ENCODE measurements at regions not wholly inside any gene's neighbourhood (a gene's known extent, or its start where the extent isn't known, plus 50 kb on each side); places are given as distances from the start of the nearest gene placed in this dataset.

DNA sequence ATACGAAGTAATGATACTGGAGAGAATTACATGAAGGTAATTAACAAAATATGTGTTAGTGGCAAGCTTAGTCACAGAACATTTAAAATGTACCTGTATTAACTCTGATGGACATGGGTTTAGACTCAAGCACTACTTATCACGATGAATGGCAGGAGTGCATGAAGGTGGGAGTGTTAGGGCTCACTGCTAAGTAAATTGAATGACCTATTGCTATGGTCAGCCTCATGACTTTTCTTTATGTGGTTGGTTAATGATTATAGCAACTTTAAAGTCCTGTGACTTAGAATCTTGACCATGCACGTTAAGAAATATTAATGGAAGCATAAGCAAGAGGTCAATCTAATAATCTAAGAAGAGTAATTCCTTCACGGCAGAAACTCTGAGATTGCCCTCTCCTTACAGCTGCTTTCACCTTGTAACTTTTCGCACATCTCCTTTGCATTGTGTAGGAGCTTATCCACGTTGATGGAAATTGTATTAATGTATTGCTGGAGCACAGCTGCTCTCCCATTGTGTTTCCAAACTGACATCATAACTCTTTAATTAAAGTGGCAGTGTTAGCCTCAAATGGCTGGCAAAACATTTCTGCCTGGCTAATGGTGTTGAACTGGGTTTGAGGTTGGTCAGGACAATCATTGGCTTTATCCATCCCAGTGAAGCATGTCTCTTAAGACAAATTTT, 114.5 kb downstream of the RXFP2 start:
- H3K4me1 Mint-ChIP-seq = peaks cover 21% of the 10 kb centered on the region
- DNase-seq (no peak), ATAC-seq (no peak)
- H3K9me3 ChIP-seq (ENCODE audit: control insufficient read depth, low read length, poor library complexity, severe bottlenecking) = no peaks in the 10 kb centered on the region
- no peaks in the 10 kb centered on the region for H3K27me3 Mint-ChIP-seq
- H3K36me3 Mint-ChIP-seq (ENCODE audit: low read depth) = peaks cover 2% of the 10 kb centered on the region
- H3K27ac Mint-ChIP-seq = no peak overlapping the region
- no peak overlapping the region for H3K4me3 Mint-ChIP-seq

DNA sequence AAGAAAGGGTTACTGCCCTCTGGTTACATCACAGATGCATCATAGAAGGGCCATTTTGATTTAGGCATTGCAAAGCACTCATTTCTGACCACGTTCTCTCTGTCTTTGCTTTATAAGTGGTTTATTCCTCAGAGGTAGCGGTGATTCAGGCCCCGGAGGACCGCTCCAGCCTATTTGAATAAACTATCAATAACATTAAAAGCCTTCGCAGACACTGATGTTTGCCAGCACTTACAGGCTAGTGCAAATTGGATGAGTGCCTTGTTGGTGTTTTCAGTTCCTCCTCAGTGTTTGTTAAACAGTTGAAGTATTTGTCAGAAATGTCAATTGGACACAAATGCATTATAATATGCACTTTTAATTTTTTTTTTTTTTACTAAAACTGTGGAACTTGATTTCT, 120.2 kb downstream of the RXFP2 start:
- no peak overlapping the region for H3K4me3 Mint-ChIP-seq
- no peaks in the 10 kb centered on the region for H3K27me3 Mint-ChIP-seq
- no peaks in the 10 kb centered on the region for H3K36me3 Mint-ChIP-seq (ENCODE audit: low read depth)
- DNase-seq (no peak), ATAC-seq (no peak)
- peaks cover 20% of the 10 kb centered on the region for H3K4me1 Mint-ChIP-seq
- no peaks in the 10 kb centered on the region for H3K9me3 ChIP-seq (ENCODE audit: control insufficient read depth, low read length, poor library complexity, severe bottlenecking)
- peak overlapping the region; percentile 1 for H3K27ac Mint-ChIP-seq

DNA sequence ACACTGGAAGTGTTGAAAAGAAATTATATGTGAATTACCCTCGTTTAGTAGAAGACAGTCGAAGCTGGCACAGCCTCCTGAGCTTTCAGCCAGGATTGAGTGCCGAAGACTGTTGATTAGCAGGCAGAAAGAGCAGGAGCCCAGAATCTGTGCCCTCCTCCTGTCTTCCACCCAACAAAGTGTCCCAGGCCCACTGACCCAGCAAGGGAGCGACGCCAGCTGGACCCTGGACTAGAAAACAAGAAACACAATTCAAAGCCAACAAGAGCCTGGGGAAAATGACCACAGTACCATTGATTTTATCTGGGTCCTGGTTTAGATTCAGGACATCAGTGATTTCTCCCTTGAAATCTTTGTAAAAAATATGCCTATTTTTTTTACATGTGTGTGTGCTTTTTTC, 120.7 kb downstream of the RXFP2 start:
- H3K4me3 Mint-ChIP-seq = no peak overlapping the region
- H3K9me3 ChIP-seq (ENCODE audit: control insufficient read depth, low read length, poor library complexity, severe bottlenecking) = no peaks in the 10 kb centered on the region
- no peaks in the 10 kb centered on the region for H3K36me3 Mint-ChIP-seq (ENCODE audit: low read depth)
- H3K4me1 Mint-ChIP-seq = peaks cover 22% of the 10 kb centered on the region
- H3K27ac Mint-ChIP-seq = no peak overlapping the region
- ATAC-seq = no peak
- no peak for DNase-seq
- no peaks in the 10 kb centered on the region for H3K27me3 Mint-ChIP-seq

DNA sequence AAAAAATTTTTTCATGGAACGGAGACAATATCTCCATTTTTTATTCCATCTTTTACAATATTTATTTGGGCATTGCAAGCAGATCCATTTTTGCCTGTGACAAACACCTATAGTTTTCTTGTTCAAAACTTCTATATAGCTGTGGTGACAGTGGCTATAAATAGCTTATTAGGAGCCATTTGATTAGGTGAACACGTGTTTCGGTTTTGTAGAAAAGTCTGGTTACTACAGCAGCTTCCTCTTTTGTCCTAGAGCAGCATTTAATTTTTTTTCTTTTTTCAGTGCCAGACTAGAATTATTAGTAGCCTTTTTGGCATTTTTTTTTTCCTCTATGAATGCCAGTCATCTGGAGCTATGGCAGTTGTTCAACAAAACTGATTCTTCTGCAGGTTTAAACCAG, 123.5 kb downstream of the RXFP2 start:
- peaks cover 28% of the 10 kb centered on the region for H3K4me1 Mint-ChIP-seq
- no peak for DNase-seq
- H3K4me3 Mint-ChIP-seq = no peak overlapping the region
- H3K36me3 Mint-ChIP-seq (ENCODE audit: low read depth) = no peaks in the 10 kb centered on the region
- no peak overlapping the region for H3K27ac Mint-ChIP-seq
- H3K9me3 ChIP-seq (ENCODE audit: control insufficient read depth, low read length, poor library complexity, severe bottlenecking) = no peaks in the 10 kb centered on the region
- H3K27me3 Mint-ChIP-seq = no peaks in the 10 kb centered on the region
- no peak for ATAC-seq

DNA sequence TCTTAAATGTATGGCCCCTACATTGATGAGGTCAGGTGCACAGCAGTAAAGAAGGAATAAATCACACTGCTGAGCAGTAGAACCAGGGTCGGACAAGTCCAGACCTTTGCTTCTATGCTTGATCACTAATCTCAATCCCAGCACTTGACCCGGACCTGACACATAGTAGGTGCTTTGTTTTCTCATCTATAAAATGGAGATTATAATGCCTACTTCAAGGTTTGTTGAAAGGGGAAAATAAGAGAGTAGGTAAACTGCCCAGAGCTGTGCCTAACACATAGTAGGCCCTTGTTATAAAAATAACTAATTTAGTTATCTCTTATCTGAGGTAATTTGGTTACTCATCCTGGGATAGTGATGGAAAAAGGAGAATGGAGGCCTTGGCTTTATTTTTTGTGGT, 125.0 kb downstream of the RXFP2 start:
- H3K4me1 Mint-ChIP-seq = peaks cover 20% of the 10 kb centered on the region
- H3K4me3 Mint-ChIP-seq = no peak overlapping the region
- H3K36me3 Mint-ChIP-seq (ENCODE audit: low read depth) = no peaks in the 10 kb centered on the region
- no peak for DNase-seq
- no peaks in the 10 kb centered on the region for H3K27me3 Mint-ChIP-seq
- no peaks in the 10 kb centered on the region for H3K9me3 ChIP-seq (ENCODE audit: control insufficient read depth, low read length, poor library complexity, severe bottlenecking)
- H3K27ac Mint-ChIP-seq = no peak overlapping the region
- ATAC-seq = no peak

DNA sequence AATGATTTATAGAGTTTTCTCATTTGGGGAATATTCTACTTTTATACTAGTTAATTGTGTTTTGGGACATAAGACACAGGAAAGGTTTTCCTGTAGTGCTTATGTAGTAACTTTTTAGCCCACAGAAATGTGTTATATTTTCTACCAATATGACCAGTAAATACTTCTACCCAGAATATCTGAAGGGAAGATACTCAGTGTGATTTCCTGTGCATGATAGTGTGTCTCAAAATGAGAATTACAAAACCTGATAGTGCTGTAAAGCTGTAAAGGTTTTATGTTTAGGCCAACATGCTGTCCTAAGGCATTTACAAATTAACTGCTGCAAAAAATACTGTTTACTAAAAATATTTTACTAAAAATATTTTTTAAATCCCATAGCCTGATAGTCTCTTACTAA, 126.8 kb downstream of the RXFP2 start:
- DNase-seq (no peak), ATAC-seq (no peak)
- no peaks in the 10 kb centered on the region for H3K36me3 Mint-ChIP-seq (ENCODE audit: low read depth)
- H3K27me3 Mint-ChIP-seq = no peaks in the 10 kb centered on the region
- no peaks in the 10 kb centered on the region for H3K9me3 ChIP-seq (ENCODE audit: control insufficient read depth, low read length, poor library complexity, severe bottlenecking)
- peaks cover 26% of the 10 kb centered on the region for H3K4me1 Mint-ChIP-seq
- H3K27ac Mint-ChIP-seq = peak overlapping the region; percentile 14
- H3K4me3 Mint-ChIP-seq = no peak overlapping the region

DNA sequence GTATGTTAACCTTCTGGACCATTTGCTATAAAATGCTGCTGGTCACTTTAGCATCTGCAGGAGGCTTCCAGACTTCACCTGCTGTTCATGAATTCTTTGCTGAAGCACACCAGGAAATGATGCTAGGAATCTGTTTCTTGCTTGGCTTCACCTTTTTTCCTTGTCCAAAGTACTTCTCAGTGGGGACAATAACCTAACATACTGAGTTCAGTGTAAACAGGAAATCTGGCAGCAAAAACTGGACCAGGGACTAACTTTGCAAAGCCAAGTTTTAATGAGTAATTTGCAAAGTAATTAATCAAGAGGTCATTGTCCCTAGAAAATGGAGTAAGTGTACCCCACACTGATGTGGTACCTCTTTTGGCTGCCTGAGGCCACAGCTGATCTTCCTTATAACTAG, 128.4 kb downstream of the RXFP2 start:
- H3K9me3 ChIP-seq (ENCODE audit: control insufficient read depth, low read length, poor library complexity, severe bottlenecking) = no peaks in the 10 kb centered on the region
- ATAC-seq (no peak), DNase-seq (no peak)
- peaks cover 33% of the 10 kb centered on the region for H3K4me1 Mint-ChIP-seq
- H3K27me3 Mint-ChIP-seq = no peaks in the 10 kb centered on the region
- no peak overlapping the region for H3K4me3 Mint-ChIP-seq
- H3K27ac Mint-ChIP-seq = no peak overlapping the region
- H3K36me3 Mint-ChIP-seq (ENCODE audit: low read depth) = peaks cover 2% of the 10 kb centered on the region

DNA sequence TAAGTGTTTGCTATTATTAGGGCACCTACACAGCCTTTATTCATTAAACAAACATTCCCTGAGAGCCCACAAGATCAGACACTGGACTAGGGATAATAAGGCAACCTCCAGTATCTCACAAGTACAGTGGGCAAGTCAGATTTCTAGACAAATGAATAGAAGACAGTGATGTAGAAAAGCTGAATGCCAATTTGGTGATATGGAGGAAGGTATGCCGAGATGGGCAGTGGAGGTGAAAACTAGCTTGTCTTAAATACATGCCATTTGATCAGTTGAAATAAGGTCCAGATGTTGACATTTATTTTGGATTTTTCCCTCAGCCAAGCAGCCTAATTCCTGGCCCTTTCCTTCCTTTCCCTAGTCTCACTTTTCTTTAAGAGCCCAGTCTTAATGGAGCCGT, 130.3 kb downstream of the RXFP2 start:
- Mint-ChIP-seq H3K27me3 (no peaks in the 10 kb centered on the region), H3K27ac (no peak overlapping the region), H3K4me1 (peaks cover 37% of the 10 kb centered on the region), H3K36me3 (ENCODE audit: low read depth) (peaks cover 4% of the 10 kb centered on the region), H3K4me3 (no peak overlapping the region)
- no peak for ATAC-seq
- DNase-seq = no peak
- no peaks in the 10 kb centered on the region for H3K9me3 ChIP-seq (ENCODE audit: control insufficient read depth, low read length, poor library complexity, severe bottlenecking)

DNA sequence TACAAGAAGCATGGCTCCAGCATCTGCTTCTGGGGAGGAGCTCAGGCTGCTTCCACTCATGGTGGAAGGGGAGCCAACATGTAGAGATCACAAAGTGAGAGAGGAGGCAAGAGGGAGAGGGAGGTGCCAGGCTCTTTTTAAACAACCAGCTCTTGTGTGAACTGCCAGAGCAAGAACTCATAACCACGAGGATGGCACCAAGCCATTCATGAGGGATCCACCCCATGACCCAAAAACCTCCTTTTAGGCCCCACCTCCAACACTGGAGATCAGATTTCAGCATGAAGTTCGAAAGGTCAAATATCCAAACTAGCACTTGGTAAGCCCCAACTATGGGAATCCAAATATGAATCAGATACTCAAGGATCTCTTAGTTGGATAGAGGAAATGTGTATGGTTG, 131.2 kb downstream of the RXFP2 start:
- Mint-ChIP-seq H3K4me1 (peaks cover 34% of the 10 kb centered on the region), H3K4me3 (peak overlapping the region; percentile 28)
- DNase-seq = no peak

DNA sequence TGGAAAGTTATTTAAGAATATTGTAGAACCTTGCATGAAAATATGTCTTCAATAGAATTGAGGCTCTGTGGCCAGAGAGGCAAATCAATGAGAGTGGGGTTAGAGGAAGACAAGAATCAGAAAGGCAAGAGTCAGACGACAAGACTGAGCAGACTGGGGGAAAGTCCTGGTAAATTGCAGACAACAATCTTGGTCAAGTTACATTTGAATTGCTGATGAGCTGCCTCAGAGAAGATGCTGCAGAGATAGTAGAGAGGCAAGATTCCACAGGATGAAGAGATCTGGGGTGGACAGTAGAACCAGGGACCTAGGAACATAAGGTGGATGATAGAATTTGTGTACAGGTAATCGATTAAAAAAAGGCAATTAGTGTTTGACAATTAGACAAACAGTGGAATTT, 133.8 kb downstream of the RXFP2 start:
- no peaks in the 10 kb centered on the region for H3K27me3 Mint-ChIP-seq
- DNase-seq = no peak
- peaks cover 47% of the 10 kb centered on the region for H3K4me1 Mint-ChIP-seq
- no peak for ATAC-seq
- H3K9me3 ChIP-seq (ENCODE audit: control insufficient read depth, low read length, poor library complexity, severe bottlenecking) = no peaks in the 10 kb centered on the region
- peaks cover 4% of the 10 kb centered on the region for H3K36me3 Mint-ChIP-seq (ENCODE audit: low read depth)
- no peak overlapping the region for H3K4me3 Mint-ChIP-seq
- peak overlapping the region; percentile 44 for H3K27ac Mint-ChIP-seq

More for the DNA sequence above, 131.2 kb downstream of the RXFP2 start:
- peak; percentile 70 for ATAC-seq
- H3K9me3 ChIP-seq (ENCODE audit: control insufficient read depth, low read length, poor library complexity, severe bottlenecking) = no peaks in the 10 kb centered on the region
- peaks cover 4% of the 10 kb centered on the region for H3K36me3 Mint-ChIP-seq (ENCODE audit: low read depth)
- H3K27me3 Mint-ChIP-seq = no peaks in the 10 kb centered on the region
- H3K27ac Mint-ChIP-seq = peak overlapping the region; percentile 39

DNA sequence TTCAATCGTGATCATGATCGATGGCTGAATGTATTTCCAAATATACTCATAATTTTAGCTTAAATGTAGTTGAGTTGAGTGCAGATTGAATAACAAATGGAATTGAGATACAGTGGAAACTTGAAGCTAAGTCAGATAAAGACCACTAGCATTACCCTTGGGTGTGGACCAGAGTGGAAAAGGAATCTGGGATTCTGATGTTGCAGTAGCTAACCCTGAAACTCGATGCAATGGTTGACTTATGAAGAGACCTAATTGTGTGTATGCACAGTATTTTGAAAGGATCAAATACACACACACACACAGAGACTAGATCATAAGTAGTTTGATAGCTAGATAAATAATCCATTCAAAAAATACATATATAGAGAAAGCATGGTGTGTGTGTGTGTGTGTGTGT, 135.8 kb downstream of the RXFP2 start:
- peak overlapping the region; percentile 66 for H3K27ac Mint-ChIP-seq
- no peak overlapping the region for H3K4me3 Mint-ChIP-seq
- no peak for DNase-seq
- H3K27me3 Mint-ChIP-seq = no peaks in the 10 kb centered on the region
- peaks cover 47% of the 10 kb centered on the region for H3K4me1 Mint-ChIP-seq
- no peaks in the 10 kb centered on the region for H3K9me3 ChIP-seq (ENCODE audit: control insufficient read depth, low read length, poor library complexity, severe bottlenecking)
- ATAC-seq = no peak
- peaks cover 4% of the 10 kb centered on the region for H3K36me3 Mint-ChIP-seq (ENCODE audit: low read depth)

DNA sequence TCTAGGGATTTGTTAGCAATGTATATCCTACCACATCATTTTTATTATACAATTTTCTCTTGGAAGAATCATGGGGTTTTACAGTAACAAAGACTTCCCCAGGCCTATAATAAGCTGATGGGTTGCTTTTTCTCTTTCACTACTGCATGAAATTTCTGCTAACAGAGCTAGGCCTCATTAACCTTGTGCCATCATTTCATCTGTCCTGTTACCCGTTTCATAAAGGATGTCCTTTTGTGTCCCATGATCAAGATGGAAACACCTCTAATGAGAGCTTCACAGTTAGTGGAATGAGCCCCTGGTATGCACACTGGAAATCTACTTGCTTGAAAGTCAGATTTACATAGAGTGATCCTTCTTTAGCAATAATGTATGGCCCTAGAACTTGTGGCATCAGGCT, 138.7 kb downstream of the RXFP2 start:
- H3K4me3 Mint-ChIP-seq = no peak overlapping the region
- peaks cover 38% of the 10 kb centered on the region for H3K4me1 Mint-ChIP-seq
- H3K27ac Mint-ChIP-seq = peak overlapping the region; percentile 60

DNA sequence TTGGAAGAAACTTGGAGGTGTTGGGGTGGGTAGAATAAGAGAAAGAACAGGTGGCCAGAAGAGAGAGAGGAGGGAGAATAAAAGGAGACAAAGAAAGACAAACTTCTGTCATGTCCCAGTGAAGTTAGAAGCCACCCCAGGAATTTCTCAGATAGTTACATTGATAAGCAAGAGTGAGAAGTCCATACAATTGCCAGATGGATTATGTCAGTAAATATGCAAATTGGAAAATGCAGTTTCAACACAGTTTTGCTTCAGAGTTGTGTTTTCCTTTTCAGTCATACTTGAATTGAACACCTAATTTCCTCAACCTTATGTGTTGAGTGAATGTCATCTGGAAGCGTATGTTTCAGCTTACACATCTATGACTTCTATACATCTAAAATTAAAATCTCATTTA, 139.2 kb downstream of the RXFP2 start:
- H3K9me3 ChIP-seq (ENCODE audit: control insufficient read depth, low read length, poor library complexity, severe bottlenecking) = no peaks in the 10 kb centered on the region
- peaks cover 34% of the 10 kb centered on the region for H3K4me1 Mint-ChIP-seq
- H3K36me3 Mint-ChIP-seq (ENCODE audit: low read depth) = no peaks in the 10 kb centered on the region
- no peak for DNase-seq
- H3K4me3 Mint-ChIP-seq = no peak overlapping the region
- no peak for ATAC-seq
- no peak overlapping the region for H3K27ac Mint-ChIP-seq
- H3K27me3 Mint-ChIP-seq = no peaks in the 10 kb centered on the region

More for the DNA sequence above, 138.7 kb downstream of the RXFP2 start:
- H3K9me3 ChIP-seq (ENCODE audit: control insufficient read depth, low read length, poor library complexity, severe bottlenecking) = no peaks in the 10 kb centered on the region
- H3K36me3 Mint-ChIP-seq (ENCODE audit: low read depth) = peaks cover 1% of the 10 kb centered on the region
- DNase-seq = no peak
- H3K27me3 Mint-ChIP-seq = no peaks in the 10 kb centered on the region
- ATAC-seq = no peak

DNA sequence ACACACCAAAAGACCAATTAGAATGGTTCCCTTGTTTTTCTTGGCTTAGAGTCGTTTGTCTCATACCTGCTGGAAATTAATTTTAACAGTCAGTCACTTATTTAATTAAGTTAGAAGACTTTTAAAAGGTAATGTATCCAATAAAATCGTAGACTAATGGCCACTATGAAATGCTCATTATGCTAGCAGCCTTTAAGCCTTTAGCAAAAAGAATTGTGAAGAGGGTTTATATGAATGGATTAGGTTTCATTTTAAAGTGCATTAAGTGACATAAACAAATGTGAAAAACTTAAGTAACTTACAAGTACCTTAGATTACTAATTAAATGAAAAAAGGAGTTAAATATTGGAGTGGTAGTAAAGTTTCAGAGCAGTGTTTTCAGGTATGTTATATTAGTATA, 139.6 kb downstream of the RXFP2 start:
- Mint-ChIP-seq H3K4me3 (no peak overlapping the region), H3K27ac (no peak overlapping the region), H3K36me3 (ENCODE audit: low read depth) (no peaks in the 10 kb centered on the region), H3K4me1 (peaks cover 32% of the 10 kb centered on the region), H3K27me3 (no peaks in the 10 kb centered on the region)
- no peaks in the 10 kb centered on the region for H3K9me3 ChIP-seq (ENCODE audit: control insufficient read depth, low read length, poor library complexity, severe bottlenecking)
- ATAC-seq = no peak
- no peak for DNase-seq

Measured in T-helper 17 cell (primary cell).